ENCODE measurements at regions not wholly inside any gene's neighbourhood (a gene's known extent, or its start where the extent isn't known, plus 50 kb on each side); places are given as distances from the start of the nearest gene placed in this dataset.

DNA sequence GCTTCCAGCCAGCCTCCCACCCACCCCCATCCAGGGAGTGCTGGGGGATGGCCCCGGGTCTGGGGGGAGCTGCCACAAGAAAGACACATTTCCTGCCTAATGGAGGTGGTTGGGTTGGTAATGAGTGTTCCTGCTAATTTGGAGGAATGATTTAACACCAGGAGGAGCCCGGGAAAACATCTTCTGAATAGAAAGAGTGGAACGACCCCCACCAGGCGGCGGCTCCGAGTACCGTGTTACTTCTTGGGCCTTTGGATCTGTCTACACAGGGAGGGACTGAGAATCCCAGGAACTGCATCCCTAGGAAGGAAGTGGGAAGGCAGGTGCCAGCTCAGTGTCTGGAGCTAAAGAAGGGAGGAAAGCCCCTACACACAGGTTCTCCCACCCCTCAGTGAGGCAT, 64.6 kb downstream of the TSPAN17 start:
- DNase-seq, result no peak

DNA sequence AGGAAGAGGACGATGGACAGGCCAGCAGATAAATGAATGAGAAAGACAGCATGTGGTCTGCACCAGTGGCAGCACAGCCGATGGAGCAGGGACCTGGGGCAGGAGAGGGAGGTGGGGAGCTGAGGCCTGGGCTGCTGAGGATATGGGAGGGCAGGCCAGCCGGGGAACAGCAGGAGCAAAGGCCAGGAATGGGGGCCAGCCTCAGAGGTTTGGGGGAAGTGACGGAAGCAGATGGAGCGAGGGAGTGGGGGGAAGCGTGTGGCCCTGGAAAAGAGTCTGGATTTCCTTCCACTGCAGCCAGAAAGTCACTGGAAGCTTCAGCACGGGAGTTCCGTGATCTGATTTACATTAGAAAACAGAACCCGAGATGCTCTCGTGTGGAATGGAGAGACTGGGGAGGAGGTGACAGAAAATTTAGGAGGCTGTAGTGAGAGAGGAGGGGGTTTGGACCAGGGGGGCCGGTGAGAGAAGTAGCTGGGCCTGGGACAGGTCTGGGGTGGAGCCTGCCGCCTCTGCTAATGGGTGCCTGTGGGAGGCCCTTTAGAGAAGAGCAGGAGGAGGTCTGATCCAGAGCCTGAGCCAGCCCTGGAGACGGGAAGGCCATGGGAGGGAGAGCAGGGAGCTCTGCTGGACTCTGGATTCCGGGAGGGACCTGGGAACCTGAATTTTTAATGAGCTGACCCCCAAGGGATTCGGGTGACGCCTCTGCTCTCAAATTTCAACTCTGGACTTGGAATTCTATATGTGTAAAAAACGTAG, 65.4 kb downstream of the TSPAN17 start:
- DNase-seq, result no peak

DNA sequence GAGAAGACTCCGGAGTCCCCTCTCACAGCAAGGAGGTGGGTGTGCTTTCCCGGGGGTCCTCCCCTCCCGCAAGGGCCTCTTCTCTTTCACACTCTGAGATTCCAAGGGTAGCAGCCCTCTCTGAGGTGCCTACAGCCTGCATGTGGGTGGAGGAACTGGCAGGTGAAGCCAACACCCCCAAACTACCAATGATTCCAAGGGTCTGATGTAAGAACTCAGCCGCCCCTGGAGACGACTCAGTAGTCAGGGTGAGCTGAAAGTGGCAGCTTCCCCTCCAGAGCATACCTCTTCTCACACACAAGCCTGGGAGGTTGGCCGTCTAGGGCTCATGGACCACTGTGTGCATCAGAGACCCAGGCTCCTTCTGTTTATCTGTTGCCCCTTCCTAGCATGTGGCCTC, 66.1 kb downstream of the TSPAN17 start:
- peak; percentile 49 for DNase-seq

DNA sequence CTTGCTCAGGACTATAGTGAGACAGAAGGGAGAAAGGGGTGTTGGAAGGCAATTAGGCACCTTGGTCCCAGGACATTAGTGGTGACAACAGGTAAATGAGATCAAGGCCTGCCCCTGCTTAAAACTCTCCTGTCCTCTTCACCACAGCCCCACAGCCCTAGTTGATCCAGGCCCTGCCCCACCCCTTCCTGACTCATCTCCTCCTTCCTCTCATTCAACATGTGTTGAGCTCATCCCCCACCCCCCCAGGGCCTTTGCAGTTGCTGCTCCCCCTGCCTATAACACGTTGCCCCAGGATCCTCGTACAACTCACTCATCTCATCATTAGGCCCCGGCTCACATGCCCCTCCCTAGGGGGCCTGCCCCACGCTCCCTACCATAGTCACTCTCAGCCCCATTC, 66.8 kb downstream of the TSPAN17 start:
- peak; percentile 35 for DNase-seq

DNA sequence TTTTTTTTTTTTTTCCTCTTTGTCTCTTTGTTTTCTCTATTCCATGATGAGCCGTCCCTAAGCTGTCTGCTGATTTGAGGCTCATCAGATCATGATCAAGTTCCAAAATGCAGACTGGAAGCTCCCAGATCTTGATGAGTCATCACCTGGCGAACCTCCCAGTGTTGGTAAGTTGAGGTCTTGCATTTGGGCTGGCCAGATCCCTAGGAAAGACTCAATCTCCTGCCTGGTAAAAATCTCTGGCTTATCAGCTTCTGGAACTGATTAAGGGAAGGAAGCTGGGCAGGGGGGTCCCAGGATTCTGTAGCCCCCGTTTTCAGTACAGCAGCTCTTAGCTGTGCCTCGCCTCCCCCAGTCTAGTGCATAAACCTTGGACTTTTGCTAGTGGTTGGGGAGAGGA, 69.0 kb downstream of the TSPAN17 start:
- DNase-seq, result peak; percentile 57

DNA sequence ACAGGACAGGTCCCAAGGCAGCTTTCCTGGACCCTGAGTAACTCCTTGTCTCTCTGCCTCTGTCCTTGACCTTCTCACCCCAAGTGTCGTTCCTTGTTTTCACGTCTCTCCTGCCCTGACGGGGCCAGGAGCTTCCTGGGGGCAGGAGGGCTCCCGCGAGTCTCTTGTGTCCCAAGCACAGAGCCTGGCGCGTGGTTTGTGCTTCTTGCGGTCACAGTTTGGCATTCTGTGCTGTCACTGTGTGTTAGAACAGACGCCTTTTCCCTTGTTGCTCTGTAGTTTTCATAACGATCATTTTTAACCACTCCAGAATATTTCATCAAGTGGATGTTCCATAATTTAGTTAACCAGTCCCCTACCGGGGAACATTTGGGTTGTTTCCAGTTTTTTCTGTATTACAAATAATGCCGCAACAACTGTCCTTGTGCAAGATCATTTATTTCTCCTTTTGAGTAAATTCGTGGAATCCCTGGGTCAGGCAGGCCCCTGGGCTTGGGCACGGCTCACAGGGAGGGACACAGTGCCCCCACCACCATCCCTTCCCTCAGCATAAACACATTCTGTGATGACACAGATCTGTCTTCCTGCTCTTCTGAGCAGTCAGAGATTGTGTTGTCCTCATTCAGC, 71.9 kb downstream of the TSPAN17 start:
- no peak for DNase-seq

DNA sequence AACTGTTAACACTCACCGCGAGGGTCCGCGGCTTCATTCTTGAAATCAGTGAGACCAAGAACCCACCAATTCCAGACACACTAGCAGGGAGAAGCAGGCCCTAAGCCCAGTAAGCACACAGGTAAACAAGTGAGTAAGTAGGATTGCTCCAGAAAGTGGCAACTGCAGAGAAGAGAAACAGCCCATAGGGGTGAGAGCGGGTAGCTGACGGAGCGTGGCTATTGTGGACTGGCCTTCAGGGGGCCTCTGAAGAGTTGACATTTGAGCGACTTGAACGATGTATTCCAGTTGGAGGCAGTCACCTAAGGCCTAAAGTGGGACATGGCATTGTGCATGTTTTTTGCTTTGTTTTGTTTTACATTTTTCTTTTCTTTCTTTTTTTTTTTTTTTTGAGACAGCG, 74.2 kb downstream of the TSPAN17 start:
- no peak for DNase-seq

DNA sequence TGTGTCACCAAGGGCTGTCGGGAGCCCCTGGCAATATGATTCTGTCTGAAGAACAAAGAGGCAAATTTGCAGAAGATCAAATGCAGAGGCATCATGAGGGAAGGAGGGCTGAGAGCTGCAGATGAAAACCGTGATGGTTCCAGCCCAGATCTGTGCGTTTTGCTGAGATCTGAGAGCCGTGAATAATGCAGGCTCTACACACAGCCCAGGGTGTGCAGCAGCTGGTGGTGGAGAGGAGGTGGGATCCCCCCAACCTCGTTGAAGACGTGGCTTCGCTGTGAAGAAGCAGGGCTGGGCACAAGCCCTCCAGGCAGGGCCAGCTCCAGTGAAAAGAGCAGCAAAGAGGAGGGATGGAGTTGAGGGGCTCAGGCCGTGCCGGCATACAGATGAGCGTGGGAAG, 75.5 kb downstream of the TSPAN17 start:
- no peak for DNase-seq

DNA sequence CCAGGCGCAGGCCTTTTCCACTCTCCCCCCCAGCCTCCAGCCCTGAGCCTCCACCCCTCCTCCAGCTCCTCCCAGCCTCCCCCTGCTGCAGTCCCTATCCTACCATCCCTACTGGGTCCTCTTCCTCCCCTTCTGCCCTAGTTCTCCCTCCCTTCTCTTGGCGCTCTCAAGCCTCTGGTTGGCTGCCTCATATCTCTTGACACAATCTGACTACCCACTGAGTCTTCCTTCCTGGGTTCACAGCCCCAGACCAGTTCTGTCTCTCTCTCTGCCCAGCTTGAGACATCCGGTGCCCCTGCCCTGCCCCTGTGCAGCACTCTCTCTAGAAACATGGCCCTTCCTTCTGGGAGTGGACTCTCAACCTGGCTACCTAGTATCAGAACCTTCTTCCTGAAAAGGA, 76.2 kb downstream of the TSPAN17 start:
- no peak for DNase-seq

DNA sequence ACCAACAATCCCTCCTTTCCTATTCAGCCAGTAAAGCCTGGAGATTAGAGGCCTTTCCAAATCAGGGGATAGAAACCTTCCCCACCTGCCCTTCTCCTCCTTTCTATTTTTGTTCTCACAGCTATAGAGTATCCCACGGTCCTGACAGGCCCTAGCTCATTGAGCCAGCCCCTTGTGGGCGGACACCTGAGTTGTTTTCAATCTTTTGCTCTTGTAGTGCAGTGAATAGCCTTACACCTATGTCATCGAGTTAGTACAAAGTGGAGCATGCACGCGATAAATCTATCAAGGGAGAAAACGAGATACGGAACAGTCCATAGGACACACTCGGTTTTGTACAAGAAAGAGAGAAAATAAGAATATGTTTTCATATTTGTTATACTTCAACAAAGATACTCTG, 77.2 kb downstream of the TSPAN17 start:
- DNase-seq, result no peak

DNA sequence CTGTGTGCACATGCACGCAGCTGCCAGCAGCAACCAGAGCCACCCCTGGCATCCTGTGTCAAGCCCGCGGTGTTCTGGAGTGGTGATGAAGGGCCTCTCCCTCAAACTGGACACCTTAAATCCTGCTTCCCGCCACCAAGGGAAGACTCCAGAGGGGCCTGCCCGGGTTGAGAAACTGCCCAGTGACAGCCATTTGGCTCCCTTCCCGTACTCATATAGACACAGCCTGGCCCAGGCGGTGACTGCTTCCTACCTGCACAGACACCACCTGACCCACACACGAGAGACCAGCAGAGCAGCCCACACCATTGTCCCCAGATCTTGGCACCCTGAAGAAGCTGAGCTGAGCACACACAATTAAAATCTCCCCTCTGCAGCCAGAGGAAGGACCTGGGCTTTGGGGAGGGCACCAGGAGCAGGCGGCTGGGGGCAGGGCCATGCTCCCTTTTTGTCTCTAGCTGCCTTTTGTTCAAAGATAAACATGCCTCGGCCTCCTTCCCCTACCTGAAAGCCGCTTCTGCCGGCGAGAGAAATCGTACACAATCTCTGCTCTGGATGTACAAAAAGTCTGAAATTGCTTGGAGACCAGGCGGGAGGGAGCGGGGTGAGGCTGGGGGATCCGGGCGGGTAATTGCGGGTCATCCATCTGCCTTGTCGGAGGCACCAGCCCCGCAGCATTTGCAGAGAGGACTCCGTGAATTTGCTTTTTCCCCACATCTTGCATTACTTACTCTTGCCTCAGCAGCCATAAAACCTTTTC, 78.4 kb downstream of the TSPAN17 start:
- DNase-seq, result no peak

DNA sequence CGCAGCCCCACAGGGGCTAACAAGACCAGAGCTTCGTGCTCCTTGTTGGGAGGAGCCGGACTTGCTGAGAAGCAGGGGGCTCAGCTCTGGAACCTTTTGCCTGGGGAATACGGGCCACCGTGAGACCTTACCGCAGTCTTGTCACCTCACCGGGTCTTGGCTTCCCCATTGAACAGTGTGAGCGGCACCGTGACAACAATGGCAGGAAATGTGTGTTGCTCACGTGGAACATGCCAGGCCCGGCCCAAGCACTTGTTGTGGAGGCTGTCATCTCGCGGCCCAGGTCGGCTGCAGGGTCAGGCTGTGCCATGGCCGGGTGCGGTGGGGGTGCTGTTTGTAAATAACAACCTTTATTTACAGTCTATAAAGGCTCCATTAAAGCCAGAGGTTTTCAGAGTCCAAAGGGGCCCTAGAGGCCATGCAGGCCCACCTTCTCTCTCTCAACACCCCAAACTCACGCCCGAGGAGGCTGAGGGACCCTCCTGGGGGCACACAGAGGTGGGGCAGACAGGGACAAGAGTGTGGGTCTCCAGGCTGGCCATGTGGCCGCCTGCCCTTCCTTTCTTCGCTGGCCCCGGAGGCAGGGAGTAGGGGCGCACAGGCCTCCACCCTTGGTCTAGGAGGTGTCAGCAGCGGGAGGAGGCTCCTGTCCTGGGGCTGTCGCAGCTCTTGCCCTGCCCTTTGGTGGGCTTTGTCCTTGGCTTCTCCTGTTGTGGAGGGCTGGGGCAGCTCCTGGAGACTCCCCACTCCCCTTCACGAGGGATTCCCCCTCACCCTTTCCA, 79.7 kb downstream of the TSPAN17 start:
- no peak for DNase-seq

DNA sequence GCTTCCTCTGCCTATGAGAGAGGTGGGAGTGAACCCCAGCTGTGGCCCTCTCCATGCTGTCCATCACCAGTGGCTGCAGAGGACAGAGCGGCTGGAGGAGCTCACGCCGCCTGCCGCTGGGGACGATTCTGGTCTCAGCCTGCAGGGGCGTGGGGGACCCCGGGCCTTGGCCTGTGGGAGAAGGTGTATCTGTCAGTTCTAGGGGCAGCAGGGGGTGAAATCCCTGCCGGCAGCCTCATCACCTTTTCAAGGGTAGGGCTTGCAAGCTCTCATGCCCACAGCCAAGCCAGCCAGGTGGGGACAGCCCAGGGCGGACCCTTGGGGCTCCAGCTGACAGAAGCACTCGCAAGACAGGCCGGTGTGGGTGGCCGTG, 80.2 kb downstream of the TSPAN17 start:
- DNase-seq, result no peak

DNA sequence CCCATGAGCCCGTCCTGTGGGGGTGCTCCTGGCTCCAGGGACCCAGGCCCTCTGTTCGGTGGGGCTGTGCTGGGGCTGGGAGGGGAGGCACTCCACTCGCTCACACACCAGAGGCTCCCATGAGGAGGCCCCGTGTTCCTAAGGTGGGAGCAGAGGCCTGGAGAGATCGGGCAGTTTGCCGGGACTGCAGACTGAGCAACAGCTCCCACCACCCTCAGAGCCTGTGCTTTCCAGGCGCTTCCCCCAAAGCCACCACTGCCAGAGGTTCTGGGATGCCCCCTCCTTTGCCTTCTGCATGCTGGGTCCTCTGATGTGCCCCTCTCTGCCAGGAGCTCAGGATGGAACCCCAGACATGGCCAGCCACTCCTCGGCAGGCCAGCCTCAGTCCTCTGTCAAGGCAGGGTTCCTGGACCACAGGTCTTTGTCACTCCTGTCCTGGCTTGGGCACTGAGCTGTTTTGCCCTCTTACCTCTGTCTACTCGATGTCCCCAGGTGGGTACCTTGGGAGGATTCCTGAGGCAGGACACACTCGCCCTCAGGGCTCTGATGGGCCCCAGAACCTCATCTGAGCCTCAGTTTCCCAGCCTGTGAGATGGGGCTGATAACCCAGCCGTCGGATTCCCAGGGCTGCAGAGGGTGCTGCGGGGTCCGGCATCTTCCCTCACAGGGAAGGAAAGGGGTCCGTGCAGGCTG, 80.8 kb downstream of the TSPAN17 start:
- no peak for DNase-seq

DNA sequence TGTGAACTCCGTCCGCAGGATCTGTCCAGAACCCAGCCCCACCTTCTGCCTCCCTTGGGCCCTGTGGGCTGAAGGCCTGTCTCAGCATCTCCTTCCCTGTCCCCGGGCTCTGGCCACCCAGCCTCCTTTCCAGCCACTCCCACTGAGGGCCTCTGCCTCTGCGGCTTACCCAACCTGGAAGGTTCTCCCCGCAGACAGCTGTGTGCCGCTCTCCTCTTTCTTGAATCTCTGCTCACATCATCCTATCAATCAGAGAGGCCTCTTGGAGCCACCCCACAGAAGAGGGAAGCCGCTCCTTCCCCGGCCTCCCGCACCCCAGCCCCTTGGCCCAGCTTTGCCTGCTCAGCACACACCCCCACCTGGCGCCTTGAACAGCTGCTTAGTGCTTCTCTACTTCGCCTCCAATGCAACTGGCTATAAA, 81.5 kb upstream of the UNC5A start:
- no peak for DNase-seq

DNA sequence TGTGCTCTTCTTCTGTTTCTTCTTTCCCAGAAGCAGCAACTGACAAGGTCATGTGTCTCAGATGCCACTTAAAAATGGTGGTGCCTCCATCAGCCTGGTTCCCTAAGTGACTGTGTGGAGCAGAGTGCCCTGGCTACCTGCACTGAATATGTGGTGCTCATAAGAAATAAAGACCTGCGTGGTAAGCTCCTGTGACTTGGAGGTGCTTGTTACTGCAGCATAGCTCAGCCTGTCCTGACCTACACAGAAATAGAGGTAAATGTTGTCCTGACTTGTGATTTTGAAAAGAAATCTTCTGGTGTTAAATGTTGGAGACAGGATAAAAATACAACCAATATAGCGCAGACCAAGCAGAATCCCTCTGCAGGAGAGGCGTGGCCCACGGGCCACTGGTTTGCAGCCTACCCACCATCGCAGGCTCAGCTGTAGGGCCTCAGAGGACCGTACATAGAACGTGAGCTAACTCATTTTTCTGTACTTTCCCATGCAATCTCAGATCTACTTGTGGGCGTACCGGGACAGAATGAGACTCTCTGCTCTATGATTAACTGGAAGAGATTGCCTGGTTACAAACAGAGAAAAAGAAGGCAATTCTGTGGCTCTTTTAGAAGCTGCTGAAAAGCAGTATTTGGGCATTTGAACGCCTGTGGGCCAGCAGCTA, 79.4 kb upstream of the UNC5A start:
- no peak for DNase-seq

DNA sequence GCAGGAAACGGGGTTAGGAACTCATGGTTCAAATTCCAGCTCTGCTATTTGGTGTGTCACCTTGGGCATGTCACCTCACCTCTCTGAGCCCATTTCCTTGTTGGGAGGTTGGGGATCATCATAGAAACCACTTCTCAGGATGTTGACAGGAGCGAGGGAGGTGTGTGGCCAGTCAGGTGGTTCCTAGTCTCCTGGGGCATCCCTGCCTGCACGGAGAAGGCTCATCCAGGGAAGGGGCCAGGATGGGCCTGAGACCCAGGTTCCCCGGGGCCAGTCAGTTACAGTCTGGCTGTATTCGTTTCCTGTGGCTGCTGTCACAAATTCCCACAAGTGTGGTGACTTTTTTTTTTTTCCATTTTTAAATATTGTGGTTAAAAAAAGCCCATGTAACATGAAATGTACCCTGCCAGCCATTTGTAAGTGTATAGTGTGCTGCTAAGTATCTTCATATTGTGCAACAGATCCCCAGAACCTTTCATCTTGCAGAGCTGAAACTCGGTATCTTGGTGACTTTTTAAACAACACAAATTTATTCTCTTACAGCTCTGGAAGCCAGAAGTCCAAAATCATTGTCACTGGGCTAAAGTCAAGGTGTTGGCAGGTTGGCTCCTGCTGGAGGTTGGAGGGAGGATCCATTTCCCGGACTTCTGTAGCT, 78.7 kb upstream of the UNC5A start:
- no peak for DNase-seq

DNA sequence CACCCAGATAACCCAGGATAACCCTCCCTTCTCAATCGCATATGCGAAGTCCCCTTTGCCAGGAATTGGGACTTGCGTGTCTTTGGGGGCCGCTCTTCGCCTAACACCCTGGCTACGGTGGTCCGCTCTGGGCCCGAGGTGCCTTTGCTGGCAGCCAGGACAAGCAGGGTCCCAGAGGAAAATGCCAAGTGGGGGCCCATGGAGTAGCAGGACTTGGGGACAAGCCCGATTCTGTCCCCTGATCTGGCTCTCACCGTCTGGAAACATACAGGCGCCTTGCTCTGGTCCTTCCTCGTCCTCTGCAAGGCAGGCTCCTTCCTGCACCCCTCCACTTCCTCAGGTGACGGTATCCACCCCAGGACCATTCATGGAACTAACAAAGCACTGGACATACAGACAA, 78.1 kb upstream of the UNC5A start:
- DNase-seq, result no peak

DNA sequence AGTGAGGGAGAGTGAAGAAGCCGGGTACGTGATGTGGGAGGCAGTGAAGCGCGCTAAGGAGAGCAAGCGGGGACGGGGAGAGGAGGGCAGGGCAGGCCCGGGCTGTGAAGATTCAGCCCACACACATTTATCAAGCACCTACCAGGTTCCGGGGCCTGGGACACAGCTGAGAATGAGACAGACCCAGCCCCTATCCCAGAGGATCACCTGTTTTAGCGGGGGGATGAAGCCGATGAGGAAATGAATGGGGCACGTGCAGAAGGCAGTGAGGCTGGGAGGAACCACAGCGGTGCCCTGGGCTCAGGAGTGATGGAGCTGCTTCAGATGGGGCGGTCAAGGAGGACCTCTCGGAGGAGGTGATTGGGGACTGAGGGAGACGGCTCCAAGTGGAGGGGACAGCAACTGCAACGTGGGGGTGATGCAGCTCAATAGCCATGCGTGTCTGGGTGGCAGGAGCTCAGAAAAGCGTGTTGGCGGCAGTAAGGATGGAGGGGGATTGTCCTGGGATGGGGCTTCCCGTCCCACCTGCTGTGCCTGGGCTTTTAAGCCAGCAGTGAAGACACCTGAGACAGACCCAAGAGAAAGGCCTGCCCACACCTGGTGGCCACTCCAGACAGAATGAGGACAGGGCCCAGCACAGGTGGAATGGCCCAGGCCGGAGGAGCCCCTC, 77.5 kb upstream of the UNC5A start:
- no peak for DNase-seq

DNA sequence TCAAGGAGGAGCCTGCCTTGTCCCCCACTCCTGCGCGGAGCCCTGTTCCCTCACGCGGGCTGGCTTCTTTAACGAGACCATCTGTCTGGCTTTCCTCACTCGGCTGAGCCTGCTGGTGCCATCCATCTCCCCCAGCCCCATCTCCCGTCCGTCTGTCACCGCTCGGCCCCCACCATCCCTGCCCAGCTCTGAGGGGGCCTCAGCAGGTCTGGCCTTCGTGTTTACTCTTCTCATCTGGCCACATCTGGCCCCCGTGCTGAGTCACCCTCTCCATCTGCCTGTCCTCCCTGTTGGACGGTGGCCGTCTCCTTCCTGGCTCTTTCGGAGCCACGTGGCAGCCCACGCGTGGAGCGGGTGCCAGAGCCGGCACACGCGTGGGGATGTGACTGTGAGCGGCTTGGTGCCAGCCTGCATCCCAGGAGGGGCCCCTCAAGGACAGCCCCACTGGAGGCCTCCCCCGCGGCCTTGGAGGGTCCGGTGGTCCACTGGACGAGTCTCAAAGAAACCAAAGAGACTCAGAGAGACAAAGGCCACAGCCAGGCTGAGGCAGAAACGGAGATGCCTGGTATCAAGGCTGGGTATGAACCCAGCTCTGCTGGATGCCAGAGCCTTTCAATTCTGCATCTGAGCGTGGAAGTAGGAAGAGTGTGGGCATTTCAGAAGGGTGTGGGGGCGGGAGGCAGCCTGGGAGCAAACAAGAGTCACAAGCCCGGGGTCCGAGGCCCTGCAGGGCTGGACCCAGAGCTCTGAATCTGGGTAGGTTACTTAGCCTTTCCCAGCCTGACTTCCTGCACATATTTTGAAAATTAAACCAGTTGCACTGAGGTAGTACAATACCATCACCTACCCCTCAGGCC, 76.7 kb upstream of the UNC5A start:
- no peak for DNase-seq

Data from NCI-H226 (cell line).